Ovary (tissue), 3 donors: ENCODE measurements at regions not wholly inside any gene's neighbourhood (a gene's known extent, or its start where the extent isn't known, plus 50 kb on each side); places are given as distances from the start of the nearest gene placed in this dataset.

Experiments
- CTCF ChIP-seq, 3 donors: fragments of 450-650 bp in 2 of 3; fragments of 200-600 bp in 1 of 3; IDR thresholded peaks; one replicate each; pipeline versions ENCODE4 v1.5.1 to v1.8.0; 2016 to 2022; ENCODE audit warnings: antibody characterized with exemption in 3 of 3, mild to moderate bottlenecking in 1 of 3
- EP300 ChIP-seq: sonication (generic); formaldehyde crosslinking; IDR thresholded peaks from one replicate; pipeline ENCODE4 v1.6.1; 2017; ENCODE audit warnings: antibody characterized with exemption
- POLR2A ChIP-seq: fragments of 450-650 bp; IDR thresholded peaks from one replicate; pipeline ENCODE4 v1.6.1; 2017; ENCODE audit warnings: antibody characterized with exemption, mild to moderate bottlenecking, moderate library complexity
- donor health status: DM: no; HTN: no; CAD: no.

GRCh38 chr2:239803766-239804115 is 221.4 kb downstream of the NDUFA10 start:
- TF ChIP-seq CTCF (IDR thresholded peaks at IDR 0.05): no peak
- no peak for TF ChIP-seq POLR2A
- no peak for TF ChIP-seq EP300
